DMS 273 treated with DMSO at 0.1 percent for 48 hours (cell line): ENCODE measurements at regions not wholly inside any gene's neighbourhood (a gene's known extent, or its start where the extent isn't known, plus 50 kb on each side); places are given as distances from the start of the nearest gene placed in this dataset.
"Not testable (repeated sequence)": the region's sequence is repeated elsewhere in the genome, so short reads cannot be mapped to it uniquely, and the experiment has no call there.

ENCODE experiments used
- DNase-seq: peaks from one replicate; lab custom pipeline; 2025; lab: John Stamatoyannopoulos, UW

DNA sequence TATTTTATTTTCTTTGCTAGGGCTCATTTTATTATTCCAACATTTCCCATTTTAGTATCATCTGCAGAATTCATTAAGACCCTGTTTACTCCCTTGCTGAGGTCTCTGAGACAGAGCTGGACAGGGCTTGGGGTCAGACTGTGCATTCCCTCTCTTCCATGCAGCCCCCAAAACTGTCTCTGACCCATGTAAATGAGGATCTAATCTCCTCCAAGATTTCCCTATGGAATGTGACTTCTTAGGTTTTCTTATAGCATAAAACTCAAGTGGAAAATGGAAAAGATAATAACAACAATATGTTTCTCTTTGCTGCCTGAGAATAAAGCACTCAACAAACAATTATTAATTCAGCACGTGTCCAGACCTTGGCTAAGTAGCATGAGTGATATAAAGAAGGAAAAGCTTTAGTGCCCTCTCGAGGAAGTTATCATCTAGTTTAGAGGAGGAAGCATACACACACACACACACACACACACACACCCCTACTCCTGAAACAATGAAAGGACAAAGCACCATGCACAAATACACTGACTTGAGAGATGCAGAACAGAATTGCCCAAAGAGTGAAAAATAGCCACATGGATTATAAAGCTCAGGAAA lies 815.5 kb downstream of the BCKDHB start:
- DNase-seq = no peak

DNA sequence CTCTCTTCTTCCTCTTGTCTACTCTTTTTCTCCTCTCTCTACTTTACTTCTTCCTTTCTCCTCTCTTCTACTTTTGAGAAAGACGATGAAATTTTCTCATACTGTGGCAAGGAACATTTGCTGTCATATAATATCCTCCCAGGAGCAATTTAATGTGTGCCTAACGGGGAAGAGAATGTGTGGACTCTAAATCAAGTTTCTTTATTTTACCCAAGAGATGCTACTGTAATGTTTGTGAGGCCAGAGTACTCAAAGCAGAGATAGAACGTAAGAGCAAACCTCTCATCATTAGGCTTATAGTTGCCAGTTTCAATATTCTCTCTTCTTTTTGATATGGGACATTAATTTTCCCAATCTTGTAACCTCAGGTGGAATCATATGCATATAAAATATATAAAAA lies 801.4 kb downstream of the BCKDHB start:
- no peak for DNase-seq

- DNase-seq = no peak
Measured at GRCh38 chr6:80903711-80904110, 797.2 kb downstream of the BCKDHB start.

DNA sequence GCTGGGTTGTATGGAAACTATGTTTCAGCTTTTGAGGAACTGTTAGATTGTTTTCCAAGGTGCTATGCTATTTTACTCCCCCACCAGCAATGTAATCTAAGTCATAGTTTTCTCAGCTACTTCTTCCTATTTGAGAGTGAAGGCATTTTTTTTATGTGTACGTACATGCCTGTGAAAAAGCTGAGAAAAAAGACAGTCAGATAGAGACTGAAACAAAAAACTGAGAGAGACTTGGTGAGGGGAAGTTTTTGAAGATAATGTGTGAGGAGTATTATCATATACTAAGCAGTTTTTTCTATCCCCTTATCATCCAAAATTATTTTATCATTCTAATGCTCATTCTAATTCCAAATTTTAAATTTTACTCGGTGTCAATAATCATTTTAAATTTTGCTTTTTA lies 780.0 kb downstream of the BCKDHB start:
- no peak for DNase-seq

DNA sequence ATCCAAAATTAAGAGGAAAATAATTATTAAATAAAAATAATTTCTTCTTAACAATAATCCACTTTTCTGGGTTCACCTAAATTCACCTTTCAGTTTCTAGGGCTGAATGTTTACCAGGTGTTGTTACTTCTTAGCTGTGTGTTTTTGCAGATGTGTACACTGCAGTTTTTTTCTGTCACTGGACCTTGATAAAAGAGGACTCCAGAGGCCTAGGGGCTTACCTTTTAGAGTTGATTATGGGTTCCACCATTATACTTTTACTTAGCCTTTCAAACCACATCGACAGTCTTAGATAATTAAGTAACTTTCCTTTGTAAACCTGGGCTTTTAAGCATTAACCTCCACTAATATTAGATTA lies 766.5 kb downstream of the BCKDHB start:
- no peak for DNase-seq

DNA sequence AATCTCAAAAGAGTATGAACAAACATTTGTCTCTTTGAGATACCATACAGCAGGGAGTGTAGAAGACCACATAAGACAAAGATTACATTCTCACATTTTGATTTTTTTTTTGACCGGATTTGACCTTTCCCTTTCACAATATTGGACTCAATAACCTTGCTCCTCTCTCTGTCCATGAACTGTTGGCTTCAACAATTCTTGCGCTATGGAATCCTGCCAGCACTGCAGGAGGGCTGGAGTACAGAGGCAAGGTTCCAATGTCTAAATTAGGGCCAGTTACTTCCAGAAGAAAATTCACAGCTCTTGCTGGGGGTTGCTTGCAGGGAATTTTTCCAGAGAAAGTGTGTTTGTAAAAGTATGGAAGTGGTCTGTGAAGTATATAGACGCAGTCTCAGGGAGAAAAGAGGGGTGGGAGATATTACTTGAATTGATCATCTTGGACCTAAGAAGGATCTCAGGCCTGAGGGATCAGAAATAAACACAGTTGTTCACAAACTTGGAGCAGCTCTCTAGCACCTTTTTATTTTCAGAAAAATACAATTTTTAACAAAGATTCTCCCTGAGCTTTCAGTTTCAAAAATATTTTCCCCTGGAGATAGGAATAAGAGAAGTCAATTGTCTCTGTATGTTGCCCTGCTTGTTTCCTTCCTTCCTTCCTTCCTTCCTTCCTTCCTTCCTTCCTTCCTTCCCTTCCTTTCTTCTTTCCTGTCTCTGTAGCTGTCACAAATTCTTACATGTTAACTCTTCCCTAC lies 765.9 kb downstream of the BCKDHB start:
- DNase-seq = no peak

DNA sequence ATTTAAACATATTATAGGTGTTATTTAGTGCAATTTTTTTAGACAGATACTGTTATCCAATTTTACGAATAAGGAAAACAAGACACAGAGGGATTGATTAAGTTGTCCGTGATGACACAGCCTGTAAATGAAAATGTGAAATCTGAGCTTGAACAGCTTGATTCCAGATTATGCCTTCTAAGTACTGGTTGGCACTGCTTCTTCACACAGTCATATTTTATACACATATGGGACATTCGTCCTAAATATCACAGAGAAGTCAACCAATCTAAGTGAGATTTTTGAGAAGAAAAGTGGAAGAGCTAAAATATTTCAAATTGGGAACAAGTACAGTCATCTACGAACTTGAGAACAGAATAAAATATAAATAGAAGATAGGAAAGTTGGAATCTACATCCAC lies 756.3 kb downstream of the BCKDHB start:
- DNase-seq = no peak

- no peak for DNase-seq
Measured at GRCh38 chr6:80860107-80860506, 753.6 kb downstream of the BCKDHB start.

- DNase-seq = not testable (repeated sequence)
Measured at GRCh38 chr6:80847973-80848372, 741.5 kb downstream of the BCKDHB start.

GRCh38 chr6:80832337-80832736 lies 725.9 kb downstream of the BCKDHB start:
- DNase-seq = no peak

- DNase-seq = no peak
Measured at GRCh38 chr6:80793411-80793810, 686.9 kb downstream of the BCKDHB start.

DNA sequence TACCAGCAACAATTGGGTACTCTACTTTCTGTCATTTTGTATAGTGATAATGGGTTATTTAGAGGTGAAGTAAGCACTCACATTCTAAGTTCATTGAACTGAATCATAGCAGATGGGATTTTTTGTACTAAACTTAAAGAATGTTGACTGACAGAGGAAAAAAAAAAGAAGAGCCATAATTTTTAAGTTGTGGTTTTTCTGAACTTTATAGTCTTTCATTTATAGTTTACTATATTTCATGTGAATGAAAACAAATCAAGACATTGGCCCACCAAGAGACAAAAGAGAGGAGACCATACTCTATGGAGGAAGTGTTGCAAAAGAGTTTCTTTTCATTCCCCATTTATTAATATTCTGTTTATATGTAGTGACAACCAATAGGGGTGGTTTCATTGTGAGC lies 685.7 kb downstream of the BCKDHB start:
- DNase-seq = no peak

DNA sequence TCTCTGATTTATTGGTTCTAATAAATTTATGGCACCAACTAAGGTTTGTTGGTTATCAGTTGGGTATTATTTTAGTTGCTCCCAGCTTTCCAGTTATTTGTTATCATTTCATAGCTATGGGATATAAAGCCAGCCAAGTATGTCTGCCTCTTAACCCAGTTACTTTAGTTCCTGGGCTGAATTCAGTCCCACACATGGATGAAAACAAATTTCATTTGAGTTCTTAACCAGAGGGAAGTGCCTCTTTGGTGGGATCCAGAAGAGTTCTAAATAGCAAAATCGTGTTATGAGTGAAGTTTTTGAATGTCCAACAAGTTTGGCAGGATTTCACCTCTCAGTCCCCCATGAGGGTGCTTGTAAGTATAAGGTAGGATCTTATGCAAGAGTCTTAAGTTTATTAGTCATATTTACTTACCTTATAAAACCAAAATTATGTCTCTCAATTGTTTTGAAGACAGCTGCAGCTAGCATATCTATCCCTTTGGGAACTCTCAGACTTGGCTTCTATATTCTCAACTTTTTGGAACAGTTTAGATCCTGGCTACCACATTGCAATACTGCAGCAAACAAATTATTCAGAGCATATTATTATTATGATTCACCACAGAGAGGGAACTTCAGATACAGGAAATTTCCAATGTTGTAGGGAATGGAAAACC lies 683.6 kb downstream of the BCKDHB start:
- DNase-seq = no peak

DNA sequence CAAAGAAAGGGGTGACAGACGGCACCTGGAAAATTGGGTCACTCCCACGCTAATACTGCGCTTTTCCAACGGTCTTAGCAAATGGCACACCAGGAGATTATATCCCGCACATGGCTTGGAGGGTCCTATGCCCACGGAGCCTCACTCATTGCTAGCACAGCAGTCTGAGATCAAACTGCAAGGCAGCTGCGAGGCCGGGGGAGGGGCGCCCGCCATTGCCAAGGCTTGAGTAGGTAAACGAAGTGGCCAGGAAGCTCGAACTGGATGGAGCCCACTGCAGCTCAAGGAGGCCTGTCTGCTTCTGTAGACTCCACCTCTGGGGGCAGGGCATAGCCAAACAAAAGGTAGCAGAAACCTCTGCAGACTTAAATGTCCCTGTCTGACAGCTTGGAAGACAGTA lies 676.8 kb downstream of the BCKDHB start:
- not testable (repeated sequence) for DNase-seq

DNA sequence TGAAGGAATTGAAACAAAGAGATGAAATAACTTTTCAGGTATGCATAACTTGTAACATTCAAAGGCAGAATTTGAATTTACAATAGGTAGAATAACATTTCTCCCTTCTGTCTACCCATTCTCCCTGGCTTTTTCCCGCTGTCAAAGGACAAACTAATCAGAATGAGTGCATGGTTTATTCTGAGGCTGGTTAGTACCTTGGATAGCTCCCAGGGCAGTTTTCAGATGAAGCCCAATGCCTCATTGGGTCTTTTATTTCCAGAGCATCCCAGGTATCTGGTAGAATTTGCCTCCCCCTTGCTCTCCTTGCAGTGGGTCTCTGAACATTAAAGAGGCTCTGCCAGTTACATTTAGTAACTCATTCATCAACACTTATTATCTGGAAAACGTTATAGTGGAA lies 665.5 kb downstream of the BCKDHB start:
- no peak for DNase-seq

GRCh38 chr6:80769106-80769505 lies 662.6 kb downstream of the BCKDHB start:
- no peak for DNase-seq

DNA sequence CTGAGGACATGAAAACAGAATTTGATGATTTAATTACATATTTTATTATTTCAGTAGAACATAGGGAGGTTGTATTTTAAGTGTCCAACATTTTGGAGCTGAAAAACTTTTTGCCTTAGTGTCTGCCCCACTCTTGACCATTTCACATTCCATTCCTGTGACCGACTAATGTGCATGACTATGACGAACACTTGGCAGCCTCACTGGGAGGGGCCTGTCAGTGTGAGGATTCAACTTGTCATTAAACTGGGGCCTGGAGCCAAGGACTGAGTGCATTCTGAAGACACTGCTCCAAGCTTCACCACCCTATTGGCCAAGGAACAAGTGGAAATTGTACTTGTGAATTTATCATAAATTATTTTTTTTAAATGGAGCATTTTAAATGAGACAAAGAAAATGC lies 661.3 kb downstream of the BCKDHB start:
- DNase-seq = no peak

DNA sequence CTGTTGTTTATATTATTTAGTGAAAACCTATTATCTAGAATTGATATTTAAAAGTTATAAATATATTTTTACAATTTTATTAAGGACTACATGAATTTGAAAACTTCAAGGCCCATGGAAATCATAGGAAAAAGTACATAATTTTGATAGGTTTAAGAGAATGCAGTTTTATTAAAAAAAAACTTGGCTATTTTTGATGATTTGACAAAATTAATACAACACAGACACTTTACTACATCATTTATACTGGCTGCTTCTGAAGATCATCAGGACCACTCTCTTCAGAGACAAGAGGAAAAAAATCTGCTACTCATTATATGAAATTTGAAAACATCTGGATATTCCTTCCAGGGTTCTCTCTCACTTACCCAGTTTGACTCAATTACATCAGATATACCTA lies 637.7 kb downstream of the BCKDHB start:
- no peak for DNase-seq

- DNase-seq = no peak
Measured at GRCh38 chr6:80742481-80742880, 636.0 kb downstream of the BCKDHB start.

- DNase-seq = no peak
Measured at GRCh38 chr6:80733641-80734040, 627.2 kb downstream of the BCKDHB start.

DNA sequence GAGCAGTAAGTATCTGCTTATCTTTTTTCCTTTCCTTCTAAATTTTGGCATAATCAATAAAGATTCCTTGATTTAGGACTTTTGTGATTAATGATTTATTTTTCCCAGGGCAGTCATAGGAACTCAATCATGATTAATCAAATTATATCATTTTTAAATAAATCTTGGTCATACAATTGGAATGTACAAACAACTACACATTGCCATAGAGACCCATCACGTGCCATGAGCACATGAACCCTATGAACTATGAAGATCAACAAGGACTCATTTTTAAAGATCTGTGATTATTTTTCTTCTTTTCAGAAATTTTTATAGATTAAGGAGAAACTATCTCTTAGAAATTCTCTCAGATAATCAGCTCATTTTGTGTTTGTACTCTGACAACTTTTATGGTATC lies 622.4 kb downstream of the BCKDHB start:
- DNase-seq = no peak

GRCh38 chr6:80728101-80728750 lies 621.8 kb downstream of the BCKDHB start:
- no peak for DNase-seq
